Gastrocnemius medialis (tissue), 4 donors: ENCODE measurements at regions not wholly inside any gene's neighbourhood (a gene's known extent, or its start where the extent isn't known, plus 50 kb on each side); places are given as distances from the start of the nearest gene placed in this dataset.
"Not testable (repeated sequence)": the region's sequence is repeated elsewhere in the genome, so short reads cannot be mapped to it uniquely, and the experiment has no call there.

ENCODE experiments used
- ATAC-seq, 2 donors: fragments of 150-250 bp; one replicate each; pipeline ENCODE4 v1.9.1; 2016
- DNase-seq, 2 donors: peaks; one replicate each; pipeline ENCODE4 v3.0.0-alpha.2; 2019
- H3K27ac ChIP-seq, 4 donors: fragments of 200-600 bp; sonication (generic); 1 replicate in 1 of 4; 2 replicates in 3 of 4; pipeline ENCODE4 v1.5.1; 2016 to 2018; ENCODE audit warnings: mild to moderate bottlenecking in 2 of 4, moderate library complexity in 1 of 4
- H3K27me3 ChIP-seq, 3 donors: fragments of 200-600 bp; sonication (generic) in 2 of 3; 1 replicate in 1 of 3; 2 replicates in 2 of 3; pipeline versions ENCODE4 v1.5.1 to v1.6.0; 2016 to 2019; ENCODE audit warnings: mild to moderate bottlenecking in 1 of 3, moderate library complexity in 1 of 3
- H3K36me3 ChIP-seq, 2 donors: fragments of 200-600 bp; sonication (generic) in 1 of 2; one replicate each; pipeline ENCODE4 v1.5.1; 2017 to 2018
- H3K4me1 ChIP-seq, 2 donors: fragments of 200-600 bp; sonication (generic) in 1 of 2; one replicate each; pipeline ENCODE4 v1.5.1; 2016 to 2017; ENCODE audit warnings: mild to moderate bottlenecking in 2 of 2
- H3K4me3 ChIP-seq, 4 donors: fragments of 200-600 bp; sonication (generic) in 3 of 4; 1 replicate in 1 of 4; 2 replicates in 3 of 4; pipeline ENCODE4 v1.5.1; 2016 to 2019; ENCODE audit warnings: mild to moderate bottlenecking in 2 of 4
- H3K9me3 ChIP-seq, 3 donors: fragments of 200-600 bp; sonication (generic) in 2 of 3; 1 replicate in 1 of 3; 2 replicates in 2 of 3; pipeline ENCODE4 v1.5.1; 2016 to 2019
- CTCF ChIP-seq, 5 experiments: fragments of 450-650 bp in 3 of 5; fragments of 200-600 bp in 2 of 5; sonication (generic) in 2 of 5; IDR thresholded peaks in 4 of 5; conservative IDR thresholded peaks in 1 of 5; 1 replicate in 4 of 5; 2 replicates in 1 of 5; pipeline ENCODE4 v1.5.1; 2016 to 2019; ENCODE audit warnings: antibody characterized with exemption in 5 of 5, mild to moderate bottlenecking in 3 of 5, moderate library complexity in 3 of 5
- POLR2A ChIP-seq, 2 donors: fragments of 450-650 bp; IDR thresholded peaks; one replicate each; pipeline ENCODE4 v1.6.1; 2017; ENCODE audit warnings: antibody characterized with exemption in 2 of 2, mild to moderate bottlenecking in 2 of 2, moderate library complexity in 2 of 2
- in situ Hi-C, 4 donors: fragments of 200-750 bp; cut with MboI; loops; one replicate each; pipeline versions ENCODE4 v1.15.0 to v1.8.0; 2017; ENCODE audit warnings: low sequenced_read_pairs in 4 of 4
- intact Hi-C: fragments of 100-400 bp; cut with DNase I; formaldehyde crosslinking; loops from one replicate; pipeline ENCODE4 v1.15.1; 2023; ENCODE audit warnings: low total_unique reads

- DNase-seq (no peak), ATAC-seq (no peak)
- intact Hi-C loops = loop anchor here (5.0 to 10.0 kb wide), 3 partner anchors 129 to 874 kb away; no protein-coding TSS in a partner anchor
- in situ Hi-C loops = loop anchor here (10.0 to 25.0 kb wide), 3 partner anchors 261 to 871 kb away; no protein-coding TSS in a partner anchor
- Histone ChIP-seq H3K27me3 (no peaks in the 10 kb centered on the region), H3K4me1 (peaks cover 4 to 6% of the 10 kb centered on the region in 2 donors), H3K4me3 (no peak overlapping the region), H3K36me3 (no peaks in the 10 kb centered on the region), H3K27ac (no peak overlapping the region), H3K9me3 (no peaks in the 10 kb centered on the region)
- TF ChIP-seq POLR2A (IDR thresholded peaks at IDR 0.05) = no peak
- TF ChIP-seq CTCF (IDR thresholded peaks at IDR 0.05 in 4 of 5, conservative IDR thresholded peaks at IDR 0.05 in 1 of 5) = no peak
Observed at GRCh38 chr17:65293584-65294180, 156.5 kb downstream of the RGS9 start.

DNA sequence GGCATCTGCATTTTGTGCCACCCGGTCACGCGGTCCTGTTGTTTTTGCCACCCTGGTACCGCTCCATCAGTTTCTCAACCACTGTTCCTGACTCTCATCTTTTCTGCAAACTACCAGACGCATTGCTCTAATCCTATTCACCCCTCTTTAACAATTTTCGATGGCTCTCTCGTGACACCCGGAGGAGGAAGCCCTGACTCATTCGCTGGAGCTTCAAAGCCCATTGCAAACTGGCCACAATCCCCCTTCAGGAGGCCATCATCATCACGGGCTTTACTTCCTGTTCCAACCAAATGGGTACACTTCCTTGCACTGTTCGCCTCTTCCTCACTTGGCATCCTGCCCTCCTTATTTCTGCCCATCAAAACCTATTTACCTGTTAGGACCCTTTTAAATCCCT, 155.3 kb downstream of the RGS9 start:
- H3K4me3 ChIP-seq = no peak overlapping the region
- no peaks in the 10 kb centered on the region for H3K36me3 ChIP-seq
- H3K27me3 ChIP-seq = no peaks in the 10 kb centered on the region
- TF ChIP-seq CTCF (IDR thresholded peaks at IDR 0.05 in 4 of 5, conservative IDR thresholded peaks at IDR 0.05 in 1 of 5) = no peak
- TF ChIP-seq POLR2A (IDR thresholded peaks at IDR 0.05) = no peak
- no peak overlapping the region for H3K27ac ChIP-seq
- ATAC-seq (no peak), DNase-seq (no peak)
- intact Hi-C loops = loop anchor here (5.0 to 10.0 kb wide), 3 partner anchors 130 to 875 kb away; no protein-coding TSS in a partner anchor
- H3K4me1 ChIP-seq = peaks cover 4 to 6% of the 10 kb centered on the region in 2 donors
- H3K9me3 ChIP-seq = no peaks in the 10 kb centered on the region
- in situ Hi-C loops = loop anchor here (10.0 to 25.0 kb wide), 3 partner anchors 262 to 872 kb away; no protein-coding TSS in a partner anchor

DNA sequence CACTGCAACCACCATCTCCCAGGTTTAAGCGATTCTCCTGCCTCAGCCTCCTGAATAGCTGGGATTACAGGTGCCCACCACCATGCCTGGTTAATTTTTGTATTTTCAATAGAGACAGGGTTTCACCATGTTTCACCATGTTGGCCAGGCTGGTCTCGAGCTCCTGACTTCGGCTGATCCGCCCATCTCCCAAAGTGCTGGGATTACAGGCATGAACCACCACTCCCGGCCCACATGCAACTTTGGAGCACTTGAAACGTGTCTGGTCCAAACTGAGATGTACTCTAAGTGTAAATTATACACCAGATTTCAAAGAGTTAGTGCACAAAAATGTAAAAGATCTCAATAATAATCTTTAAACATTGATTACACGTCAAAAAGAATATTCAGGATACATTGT, 154.1 kb downstream of the RGS9 start:
- H3K27me3 ChIP-seq, H3K4me1 ChIP-seq, H3K27ac ChIP-seq, H3K9me3 ChIP-seq, H3K36me3 ChIP-seq, H3K4me3 ChIP-seq, ATAC-seq, DNase-seq: not testable (repeated sequence)
- intact Hi-C loops = loop anchor here (5.0 to 10.0 kb wide), 3 partner anchors 131 to 876 kb away; no protein-coding TSS in a partner anchor
- in situ Hi-C loops = loop anchor here (10.0 to 25.0 kb wide), 3 partner anchors 264 to 874 kb away; no protein-coding TSS in a partner anchor

DNA sequence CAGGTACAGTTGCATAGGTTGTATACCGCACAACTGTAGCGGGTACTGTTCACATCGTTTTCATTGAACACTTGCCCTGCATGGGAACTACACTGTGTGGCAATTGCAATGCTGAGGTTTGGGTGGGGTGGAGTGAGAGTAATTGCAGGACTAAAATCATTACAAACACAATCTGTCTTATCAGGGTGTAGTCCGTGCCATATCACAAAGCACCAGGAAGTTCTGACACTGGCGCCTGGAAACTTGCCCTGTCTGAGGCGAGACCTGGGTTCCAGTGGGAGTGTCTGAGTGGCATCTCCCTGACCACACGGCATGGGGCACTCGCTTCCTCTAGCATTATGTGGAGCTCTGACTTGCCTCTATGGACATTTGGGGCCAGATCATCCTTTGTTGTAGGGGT, 153.4 kb downstream of the RGS9 start:
- no peak for TF ChIP-seq CTCF (IDR thresholded peaks at IDR 0.05 in 4 of 5, conservative IDR thresholded peaks at IDR 0.05 in 1 of 5)
- no peak for TF ChIP-seq POLR2A (IDR thresholded peaks at IDR 0.05)
- Histone ChIP-seq H3K4me3 (no peak overlapping the region), H3K9me3 (no peaks in the 10 kb centered on the region), H3K27ac (no peak overlapping the region), H3K27me3 (no peaks in the 10 kb centered on the region), H3K36me3 (no peaks in the 10 kb centered on the region), H3K4me1 (peaks cover 4 to 6% of the 10 kb centered on the region in 2 donors)
- DNase-seq (no peak), ATAC-seq (no peak)
- in situ Hi-C loops = loop anchor here (10.0 to 25.0 kb wide), 3 partner anchors 264 to 874 kb away; no protein-coding TSS in a partner anchor
- intact Hi-C loops = loop anchor here (5.0 to 10.0 kb wide), 3 partner anchors 132 to 877 kb away; no protein-coding TSS in a partner anchor

- ATAC-seq (no peak), DNase-seq (no peak)
- H3K36me3 ChIP-seq = no peaks in the 10 kb centered on the region
- H3K27me3 ChIP-seq = no peaks in the 10 kb centered on the region
- H3K27ac ChIP-seq = no peak overlapping the region
- no peak for TF ChIP-seq CTCF (IDR thresholded peaks at IDR 0.05 in 4 of 5, conservative IDR thresholded peaks at IDR 0.05 in 1 of 5)
- TF ChIP-seq POLR2A (IDR thresholded peaks at IDR 0.05) = no peak
- no peak overlapping the region for H3K4me3 ChIP-seq
- intact Hi-C loops = loop anchor here (5.0 to 10.0 kb wide), 3 partner anchors 132 to 877 kb away; no protein-coding TSS in a partner anchor
- H3K4me1 ChIP-seq = peaks cover 4 to 6% of the 10 kb centered on the region in 2 donors
- in situ Hi-C loops = loop anchor here (10.0 to 25.0 kb wide), 3 partner anchors 265 to 875 kb away; no protein-coding TSS in a partner anchor
- H3K9me3 ChIP-seq = no peaks in the 10 kb centered on the region
Observed at GRCh38 chr17:65290056-65290455, 152.9 kb downstream of the RGS9 start.
